ENCODE measurements at regions not wholly inside any gene's neighbourhood (a gene's known extent, or its start where the extent isn't known, plus 50 kb on each side); places are given as distances from the start of the nearest gene placed in this dataset.

GRCh38 chr1:4355839-4356238 is 298.6 kb upstream of the AJAP1 start:
- Histone ChIP-seq H3K9ac (replicated peaks; ENCODE audit: extremely low read depth, insufficient read depth, low read length) (no peak overlapping the region), H2AFZ (ENCODE audit: low read depth, low read length) (no peak overlapping the region), H3K36me3 (ENCODE audit: control insufficient read depth in 2 of 2, extremely low read depth in 1 of 2, insufficient read depth in 2 of 2, low read length in 2 of 2) (no peaks in the 10 kb centered on the region), H3K4me2 (ENCODE audit: insufficient read depth, low read length) (no peak overlapping the region), H4K20me1 (replicated peaks; ENCODE audit: control insufficient read depth, extremely low read depth, insufficient read depth, low read length) (no peaks in the 10 kb centered on the region), H3K4me3 (replicated peaks in 1 of 3; ENCODE audit: insufficient read depth in 1 of 3, low read depth in 1 of 3, low read length in 3 of 3) (no peak overlapping the region), H3K27me3 (ENCODE audit: control insufficient read depth in 2 of 2, insufficient read depth in 2 of 2, low read length in 2 of 2) (no peaks in the 10 kb centered on the region), H3K9me3 (replicated peaks; ENCODE audit: control insufficient read depth, insufficient read depth, low read length) (peaks cover 9% of the 10 kb centered on the region), H3K9me1 (replicated peaks; ENCODE audit: control insufficient read depth, extremely low read depth, insufficient read depth, low read length) (no peaks in the 10 kb centered on the region), H3K79me2 (ENCODE audit: control insufficient read depth, insufficient read depth, low read length) (no peaks in the 10 kb centered on the region), H3K27ac (ENCODE audit: insufficient read depth, low read depth, low read length) (no peak overlapping the region), H3K4me1 (ENCODE audit: control insufficient read depth, extremely low read depth, insufficient read depth, low read length) (no peaks in the 10 kb centered on the region)
- dilution Hi-C loops (cut with MboI; ENCODE audit: extremely low pct_ligation_motif_present, low sequenced_read_pairs) = no loop called here
- intact Hi-C loops (cut with micrococcal nuclease) = no loop called here
- FAIRE-seq (no peak), DNase-seq (ENCODE audit: low read depth, low spot score) (no peak)
- TF ChIP-seq POLR2AphosphoS5 (IDR thresholded peaks at IDR 0.05; ENCODE audit: insufficient read depth, low read depth, low read length) = no peak
- no peak for TF ChIP-seq JUN (IDR thresholded peaks at IDR 0.05; ENCODE audit: borderline replicate concordance, insufficient read depth, insufficient read length, low read depth)
- TF ChIP-seq GATA2 (IDR thresholded peaks at IDR 0.05; ENCODE audit: insufficient read depth, insufficient read length, low read depth, low read length) = no peak
- no TSS peak for BruUV-seq (replicated peaks)
- POLR2A ChIA-PET = no interaction called here
- CTCF ChIA-PET = no interaction called here

GRCh38 chr1:4362314-4363044 is 291.9 kb upstream of the AJAP1 start:
- no TSS peak for BruUV-seq (replicated peaks)
- no peak overlapping the region for H3K9ac ChIP-seq (replicated peaks; ENCODE audit: extremely low read depth, insufficient read depth, low read length)
- H3K4me3 ChIP-seq (replicated peaks in 1 of 3; ENCODE audit: insufficient read depth in 1 of 3, low read depth in 1 of 3, low read length in 3 of 3) = no peak overlapping the region
- ChIA-PET POLR2A (no interaction called here), CTCF (no interaction called here)
- no peaks in the 10 kb centered on the region for H3K27me3 ChIP-seq (ENCODE audit: control insufficient read depth in 2 of 2, insufficient read depth in 2 of 2, low read length in 2 of 2)
- intact Hi-C loops (cut with micrococcal nuclease) = no loop called here
- H4K20me1 ChIP-seq (replicated peaks; ENCODE audit: control insufficient read depth, extremely low read depth, insufficient read depth, low read length) = no peaks in the 10 kb centered on the region
- no peak overlapping the region for H2AFZ ChIP-seq (ENCODE audit: low read depth, low read length)
- DNase-seq (ENCODE audit: low read depth, low spot score) (no peak), FAIRE-seq (no peak)
- H3K9me1 ChIP-seq (replicated peaks; ENCODE audit: control insufficient read depth, extremely low read depth, insufficient read depth, low read length) = no peaks in the 10 kb centered on the region
- H3K9me3 ChIP-seq (replicated peaks; ENCODE audit: control insufficient read depth, insufficient read depth, low read length) = peaks cover 5% of the 10 kb centered on the region
- no peaks in the 10 kb centered on the region for H3K36me3 ChIP-seq (ENCODE audit: control insufficient read depth in 2 of 2, extremely low read depth in 1 of 2, insufficient read depth in 2 of 2, low read length in 2 of 2)
- dilution Hi-C loops (cut with MboI; ENCODE audit: extremely low pct_ligation_motif_present, low sequenced_read_pairs) = no loop called here
- no peaks in the 10 kb centered on the region for H3K4me1 ChIP-seq (ENCODE audit: control insufficient read depth, extremely low read depth, insufficient read depth, low read length)
- H3K27ac ChIP-seq (ENCODE audit: insufficient read depth, low read depth, low read length) = no peak overlapping the region
- no peak overlapping the region for H3K4me2 ChIP-seq (ENCODE audit: insufficient read depth, low read length)
- TF ChIP-seq EZH2 (IDR thresholded peaks at IDR 0.05; ENCODE audit: borderline replicate concordance, low read depth, low read length, severe bottlenecking) (no peak), POLR2A (IDR thresholded peaks at IDR 0.05; ENCODE audit: low read depth, low read length) (no peak), MAX (IDR thresholded peaks at IDR 0.05; ENCODE audit: insufficient read depth, insufficient read length) (no peak), GATA2 (IDR thresholded peaks at IDR 0.05; ENCODE audit: insufficient read depth, insufficient read length, low read depth, low read length) (no peak), FOS (IDR thresholded peaks at IDR 0.05; ENCODE audit: borderline replicate concordance, insufficient read depth, low read length) (no peak)
- H3K79me2 ChIP-seq (ENCODE audit: control insufficient read depth, insufficient read depth, low read length) = no peaks in the 10 kb centered on the region
